Ishikawa (cell line): ENCODE measurements at regions not wholly inside any gene's neighbourhood (a gene's known extent, or its start where the extent isn't known, plus 50 kb on each side); places are given as distances from the start of the nearest gene placed in this dataset.

Experiments
- CEBPB ChIP-seq: IDR thresholded peaks from 2 replicates; pipeline ENCODE4 v1.6.1; 2012
- CREB1 ChIP-seq: IDR thresholded peaks from 2 replicates; pipeline ENCODE4 v1.6.1; 2012; ENCODE audit warnings: low read depth
- EGR1 ChIP-seq: IDR thresholded peaks from 2 replicates; pipeline ENCODE4 v1.6.1; 2012
- EP300 ChIP-seq: IDR thresholded peaks from 2 replicates; pipeline ENCODE4 v1.6.1; 2012; ENCODE audit warnings: borderline replicate concordance
- FOXM1 ChIP-seq: IDR thresholded peaks from 2 replicates; pipeline ENCODE4 v1.6.1; 2012; ENCODE audit warnings: low read depth, borderline replicate concordance
- MAX ChIP-seq: IDR thresholded peaks from 2 replicates; pipeline ENCODE4 v1.6.1; 2012
- NFIC ChIP-seq: IDR thresholded peaks from 2 replicates; pipeline ENCODE4 v1.6.1; 2012
- RAD21 ChIP-seq: IDR thresholded peaks from 2 replicates; pipeline ENCODE4 v1.6.1; 2012; ENCODE audit warnings: low read depth
- REST ChIP-seq: IDR thresholded peaks from 2 replicates; pipeline ENCODE4 v1.6.1; 2012; ENCODE audit warnings: low read depth, mild to moderate bottlenecking
- TAF1 ChIP-seq: IDR thresholded peaks from 2 replicates; pipeline ENCODE4 v1.6.1; 2012; ENCODE audit warnings: low read depth, mild to moderate bottlenecking
- TCF12 ChIP-seq: IDR thresholded peaks from 2 replicates; pipeline ENCODE4 v1.6.1; 2012; ENCODE audit warnings: low read depth
- TEAD4 ChIP-seq: IDR thresholded peaks from 2 replicates; pipeline ENCODE4 v1.6.1; 2012
- USF1 ChIP-seq: IDR thresholded peaks from 2 replicates; pipeline ENCODE4 v1.6.1; 2012
- YY1 ChIP-seq: IDR thresholded peaks from 2 replicates; pipeline ENCODE4 v1.6.1; 2012; ENCODE audit warnings: low read depth
- ZBTB7A ChIP-seq: IDR thresholded peaks from 2 replicates; pipeline ENCODE4 v1.6.1; 2012; ENCODE audit warnings: low read depth

- TF ChIP-seq NFIC (no peak), CEBPB (no peak), EGR1 (no peak), TEAD4 (no peak), RAD21 (no peak), CREB1 (no peak), MAX (no peak), REST (no peak)
Observed at GRCh38 chr1:148333875-148334338, 149.2 kb downstream of the PPIAL4G start.

- TF ChIP-seq CEBPB (peak; percentile 38; the same call in 1 of the 2 replicates), TAF1 (no peak), RAD21 (no peak)
Observed at GRCh38 chr1:148328884-148329283, 154.2 kb downstream of the PPIAL4G start.

GRCh38 chr1:148318904-148319242 lies 164.2 kb downstream of the PPIAL4G start:
- TF ChIP-seq NFIC (no peak), TAF1 (no peak), CREB1 (no peak), YY1 (no peak), ZBTB7A (no peak), CEBPB (no peak), MAX (no peak), EP300 (no peak)

GRCh38 chr1:148318123-148318903 lies 164.8 kb downstream of the PPIAL4G start:
- TF ChIP-seq REST: no peak
- TF ChIP-seq FOXM1: no peak
- no peak for TF ChIP-seq RAD21
- TF ChIP-seq USF1: no peak
- no peak for TF ChIP-seq TAF1
- no peak for TF ChIP-seq EP300
- no peak for TF ChIP-seq TCF12
- TF ChIP-seq NFIC: no peak
- no peak for TF ChIP-seq MAX

GRCh38 chr1:148317288-148317985 lies 165.4 kb upstream of the NBPF11 start:
- no peak for TF ChIP-seq TAF1
- no peak for TF ChIP-seq REST
- no peak for TF ChIP-seq EGR1
- TF ChIP-seq ZBTB7A: no peak
- TF ChIP-seq TEAD4: no peak
- TF ChIP-seq YY1: no peak
- no peak for TF ChIP-seq CREB1
- TF ChIP-seq CEBPB: peak; percentile 82
- no peak for TF ChIP-seq RAD21
